ENCODE measurements at regions not wholly inside any gene's neighbourhood (a gene's known extent, or its start where the extent isn't known, plus 50 kb on each side); places are given as distances from the start of the nearest gene placed in this dataset.

DNA sequence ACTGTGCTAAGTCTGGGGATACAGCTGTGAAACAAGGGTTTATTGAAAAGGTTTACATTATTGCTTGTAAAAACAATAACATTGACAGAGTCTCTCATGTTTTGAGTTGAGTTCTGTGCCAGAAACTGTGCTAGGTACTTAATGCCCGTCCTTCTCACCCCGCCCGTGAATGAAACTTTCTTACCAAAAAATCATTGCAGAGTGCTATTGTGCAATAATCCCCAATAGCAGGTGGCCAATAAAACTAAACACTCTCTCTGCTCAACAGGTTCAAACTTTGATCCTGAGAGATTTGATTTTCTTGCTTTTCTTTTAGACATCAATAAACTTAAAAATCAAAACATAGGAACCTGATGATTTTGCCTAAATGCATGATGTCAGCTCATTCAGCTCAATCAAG, 441.6 kb downstream of the HAPSTR1 start:
- Histone ChIP-seq H3K4me2 (ENCODE audit: insufficient read depth, low read length) (no peak overlapping the region), H4K20me1 (ENCODE audit: insufficient read depth, low read length) (no peaks in the 10 kb centered on the region), H3K36me3 (ENCODE audit: insufficient read depth, low read length) (no peaks in the 10 kb centered on the region), H3K27me3 (ENCODE audit: insufficient read depth, low read length, poor library complexity) (no peaks in the 10 kb centered on the region), H3K79me2 (ENCODE audit: insufficient read depth, low read length) (no peaks in the 10 kb centered on the region), H3K4me1 (ENCODE audit: insufficient read depth, low read length) (no peaks in the 10 kb centered on the region), H2AFZ (ENCODE audit: low read depth, low read length) (no peak overlapping the region), H3K9ac (ENCODE audit: low read depth, low read length) (no peak overlapping the region), H3K4me3 (ENCODE audit: low read depth in 1 of 2, low read length in 2 of 2) (no peak overlapping the region), H3K27ac (ENCODE audit: low read length) (no peak overlapping the region), H3K9me3 (ENCODE audit: insufficient read depth, low read length, severe bottlenecking) (peaks cover 4% of the 10 kb centered on the region)
- no peak for ATAC-seq (ENCODE audit: insufficient read depth, low read depth)
- DNase-seq, result no peak
- TF ChIP-seq, protein P1, sequence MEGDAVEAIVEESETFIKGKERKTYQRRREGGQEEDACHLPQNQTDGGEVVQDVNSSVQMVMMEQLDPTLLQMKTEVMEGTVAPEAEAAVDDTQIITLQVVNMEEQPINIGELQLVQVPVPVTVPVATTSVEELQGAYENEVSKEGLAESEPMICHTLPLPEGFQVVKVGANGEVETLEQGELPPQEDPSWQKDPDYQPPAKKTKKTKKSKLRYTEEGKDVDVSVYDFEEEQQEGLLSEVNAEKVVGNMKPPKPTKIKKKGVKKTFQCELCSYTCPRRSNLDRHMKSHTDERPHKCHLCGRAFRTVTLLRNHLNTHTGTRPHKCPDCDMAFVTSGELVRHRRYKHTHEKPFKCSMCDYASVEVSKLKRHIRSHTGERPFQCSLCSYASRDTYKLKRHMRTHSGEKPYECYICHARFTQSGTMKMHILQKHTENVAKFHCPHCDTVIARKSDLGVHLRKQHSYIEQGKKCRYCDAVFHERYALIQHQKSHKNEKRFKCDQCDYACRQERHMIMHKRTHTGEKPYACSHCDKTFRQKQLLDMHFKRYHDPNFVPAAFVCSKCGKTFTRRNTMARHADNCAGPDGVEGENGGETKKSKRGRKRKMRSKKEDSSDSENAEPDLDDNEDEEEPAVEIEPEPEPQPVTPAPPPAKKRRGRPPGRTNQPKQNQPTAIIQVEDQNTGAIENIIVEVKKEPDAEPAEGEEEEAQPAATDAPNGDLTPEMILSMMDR (IDR thresholded peaks at IDR 0.05; ENCODE audit: borderline replicate concordance, extremely low read depth, low read length, poor library complexity, severe bottlenecking), result no peak
- TF ChIP-seq EZH2 (IDR thresholded peaks at IDR 0.05; ENCODE audit: borderline replicate concordance, low read depth, low read length, severe bottlenecking), result no peak

DNA sequence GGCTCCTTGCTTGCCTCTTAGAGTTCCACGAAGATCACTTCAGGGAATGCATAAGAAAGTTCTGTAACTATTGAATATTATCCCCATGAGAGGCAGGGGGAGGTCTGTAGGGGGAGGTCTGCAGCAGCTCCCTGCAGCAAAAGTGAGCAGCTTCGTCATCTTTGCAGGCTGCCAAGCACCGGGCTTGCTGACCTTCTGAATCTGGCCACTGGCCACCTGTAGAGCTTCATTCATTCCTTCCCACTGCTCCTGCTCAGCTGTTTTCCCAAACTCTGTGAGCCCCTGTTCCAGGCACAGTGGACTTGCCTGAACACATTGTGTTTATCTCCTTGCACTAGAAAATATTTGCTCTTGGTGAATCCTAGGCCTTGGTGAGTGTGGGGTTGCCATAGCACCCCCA, 443.3 kb downstream of the HAPSTR1 start:
- Histone ChIP-seq H3K27ac (ENCODE audit: low read length) (no peak overlapping the region), H3K9ac (ENCODE audit: low read depth, low read length) (no peak overlapping the region), H3K4me2 (ENCODE audit: insufficient read depth, low read length) (no peak overlapping the region), H3K4me1 (ENCODE audit: insufficient read depth, low read length) (no peaks in the 10 kb centered on the region), H2AFZ (ENCODE audit: low read depth, low read length) (no peak overlapping the region), H4K20me1 (ENCODE audit: insufficient read depth, low read length) (no peaks in the 10 kb centered on the region), H3K4me3 (ENCODE audit: low read depth in 1 of 2, low read length in 2 of 2) (no peak overlapping the region), H3K36me3 (ENCODE audit: insufficient read depth, low read length) (no peaks in the 10 kb centered on the region), H3K9me3 (ENCODE audit: insufficient read depth, low read length, severe bottlenecking) (peaks cover 4% of the 10 kb centered on the region), H3K79me2 (ENCODE audit: insufficient read depth, low read length) (no peaks in the 10 kb centered on the region), H3K27me3 (ENCODE audit: insufficient read depth, low read length, poor library complexity) (no peaks in the 10 kb centered on the region)
- DNase-seq, result no peak
- no peak for ATAC-seq (ENCODE audit: insufficient read depth, low read depth)
- TF ChIP-seq EZH2 (IDR thresholded peaks at IDR 0.05; ENCODE audit: borderline replicate concordance, low read depth, low read length, severe bottlenecking), result no peak
- TF ChIP-seq, protein P1 (IDR thresholded peaks at IDR 0.05; ENCODE audit: borderline replicate concordance, extremely low read depth, low read length, poor library complexity, severe bottlenecking), result no peak

DNA sequence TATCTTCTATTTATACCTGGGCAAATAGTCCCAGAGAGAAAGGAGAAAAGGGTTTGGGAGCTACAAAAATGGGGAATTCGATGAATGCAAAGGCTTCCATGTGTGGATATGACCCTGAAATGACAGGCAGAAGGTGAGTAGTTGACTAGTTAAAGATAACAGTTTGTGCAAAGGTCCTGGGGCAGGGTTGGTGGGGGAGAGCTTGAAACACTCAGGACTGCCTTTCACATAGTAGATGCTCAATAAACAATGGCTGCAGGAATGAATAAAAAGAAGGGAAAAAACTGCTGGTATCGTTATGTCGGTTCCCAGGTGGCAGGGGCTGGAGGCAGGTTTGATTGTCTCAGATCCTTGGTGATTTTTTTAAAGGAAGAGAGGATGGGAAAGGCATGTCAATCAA, 445.5 kb downstream of the HAPSTR1 start:
- no peak overlapping the region for H3K27ac ChIP-seq (ENCODE audit: low read length)
- H2AFZ ChIP-seq (ENCODE audit: low read depth, low read length), result no peak overlapping the region
- no peak overlapping the region for H3K9ac ChIP-seq (ENCODE audit: low read depth, low read length)
- no peak overlapping the region for H3K4me2 ChIP-seq (ENCODE audit: insufficient read depth, low read length)
- no peaks in the 10 kb centered on the region for H4K20me1 ChIP-seq (ENCODE audit: insufficient read depth, low read length)
- no peak for DNase-seq
- H3K36me3 ChIP-seq (ENCODE audit: insufficient read depth, low read length), result no peaks in the 10 kb centered on the region
- TF ChIP-seq, protein P1 (IDR thresholded peaks at IDR 0.05; ENCODE audit: borderline replicate concordance, extremely low read depth, low read length, poor library complexity, severe bottlenecking), result no peak
- no peak for TF ChIP-seq EZH2 (IDR thresholded peaks at IDR 0.05; ENCODE audit: borderline replicate concordance, low read depth, low read length, severe bottlenecking)
- no peaks in the 10 kb centered on the region for H3K4me1 ChIP-seq (ENCODE audit: insufficient read depth, low read length)
- no peak overlapping the region for H3K4me3 ChIP-seq (ENCODE audit: low read depth in 1 of 2, low read length in 2 of 2)
- H3K79me2 ChIP-seq (ENCODE audit: insufficient read depth, low read length), result no peaks in the 10 kb centered on the region
- peaks cover 4% of the 10 kb centered on the region for H3K9me3 ChIP-seq (ENCODE audit: insufficient read depth, low read length, severe bottlenecking)
- no peaks in the 10 kb centered on the region for H3K27me3 ChIP-seq (ENCODE audit: insufficient read depth, low read length, poor library complexity)
- no peak for ATAC-seq (ENCODE audit: insufficient read depth, low read depth)

DNA sequence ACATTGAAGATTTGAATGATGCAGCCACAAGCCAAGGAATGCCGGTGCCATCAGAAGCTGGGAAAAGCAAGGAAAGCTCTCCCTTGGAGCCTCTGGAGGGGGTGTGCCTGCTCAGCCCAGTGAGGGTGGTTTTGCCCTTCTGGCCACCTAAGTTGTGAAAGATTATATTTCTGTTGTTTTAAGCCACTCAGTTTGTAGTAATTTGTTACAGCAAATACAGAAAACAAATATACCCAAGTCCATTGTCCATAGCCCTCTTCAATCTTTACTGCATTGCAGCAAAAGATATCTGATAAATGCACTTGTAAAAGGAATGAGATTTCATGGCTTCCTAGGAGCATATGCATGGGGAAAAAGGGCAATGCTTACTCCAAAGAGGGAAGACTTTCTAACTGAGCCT, 447.9 kb downstream of the HAPSTR1 start:
- no peaks in the 10 kb centered on the region for H3K27me3 ChIP-seq (ENCODE audit: insufficient read depth, low read length, poor library complexity)
- no peak overlapping the region for H3K9ac ChIP-seq (ENCODE audit: low read depth, low read length)
- H3K79me2 ChIP-seq (ENCODE audit: insufficient read depth, low read length), result no peaks in the 10 kb centered on the region
- H3K4me2 ChIP-seq (ENCODE audit: insufficient read depth, low read length), result no peak overlapping the region
- H3K9me3 ChIP-seq (ENCODE audit: insufficient read depth, low read length, severe bottlenecking), result no peaks in the 10 kb centered on the region
- ATAC-seq (ENCODE audit: insufficient read depth, low read depth) (no peak), DNase-seq (no peak)
- no peak overlapping the region for H2AFZ ChIP-seq (ENCODE audit: low read depth, low read length)
- no peaks in the 10 kb centered on the region for H3K36me3 ChIP-seq (ENCODE audit: insufficient read depth, low read length)
- H3K4me1 ChIP-seq (ENCODE audit: insufficient read depth, low read length), result no peaks in the 10 kb centered on the region
- no peak for TF ChIP-seq EZH2 (IDR thresholded peaks at IDR 0.05; ENCODE audit: borderline replicate concordance, low read depth, low read length, severe bottlenecking)
- TF ChIP-seq, protein P1 (IDR thresholded peaks at IDR 0.05; ENCODE audit: borderline replicate concordance, extremely low read depth, low read length, poor library complexity, severe bottlenecking), result no peak
- H4K20me1 ChIP-seq (ENCODE audit: insufficient read depth, low read length), result no peaks in the 10 kb centered on the region
- H3K27ac ChIP-seq (ENCODE audit: low read length), result no peak overlapping the region
- H3K4me3 ChIP-seq (ENCODE audit: low read depth in 1 of 2, low read length in 2 of 2), result no peak overlapping the region

Data from DND-41 (cell line).